CD4-positive, alpha-beta T cell treated with Interleukin-12 subunit alpha and Interleukin-12 subunit beta, for 1 hour (primary cell): ENCODE measurements at regions not wholly inside any gene's neighbourhood (a gene's known extent, or its start where the extent isn't known, plus 50 kb on each side); places are given as distances from the start of the nearest gene placed in this dataset.

Experiments used
- DNase-seq: peaks from one replicate; pipeline ENCODE4 v3.0.0-alpha.2; 2020

DNA sequence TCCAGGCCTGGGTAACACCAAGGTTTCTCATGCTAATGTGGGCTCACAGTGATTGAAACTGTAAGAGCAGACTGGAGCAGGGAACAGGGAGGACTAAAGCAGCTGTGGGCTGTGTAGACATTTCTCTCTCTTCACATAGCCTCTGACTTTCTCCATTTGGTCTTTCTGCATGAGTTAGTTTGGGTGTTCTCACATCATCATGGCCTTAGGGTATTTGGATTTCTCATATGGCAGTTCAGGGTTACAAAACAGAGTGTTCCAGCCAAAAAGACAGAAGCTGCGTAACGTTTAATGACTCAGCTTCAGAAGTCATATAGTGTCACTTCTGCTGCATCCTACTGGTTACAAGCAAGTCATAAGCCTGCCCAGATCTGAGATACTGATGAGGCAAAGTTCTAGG is 52.0 kb upstream of the OSBPL8 start:
- DNase-seq, result no peak

DNA sequence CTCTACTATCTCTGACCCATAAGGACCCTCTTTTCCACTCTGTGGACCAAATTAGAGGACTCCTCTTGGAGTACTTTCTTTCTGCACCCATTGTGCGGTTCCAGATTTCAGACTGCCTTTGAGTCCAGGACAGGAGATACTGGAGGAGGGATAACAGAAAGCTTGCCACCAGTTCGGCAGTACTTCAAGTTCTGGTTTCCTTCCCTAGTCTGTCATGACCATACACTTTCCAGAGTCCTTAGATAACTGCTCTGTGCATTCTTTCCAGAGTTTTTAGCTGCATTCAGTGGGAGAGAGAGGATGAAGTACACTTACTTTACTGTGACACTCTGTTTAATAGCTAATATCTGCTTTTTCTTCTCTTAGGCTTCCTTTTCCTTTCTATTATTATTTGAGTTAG is 54.8 kb upstream of the OSBPL8 start:
- no peak for DNase-seq

DNA sequence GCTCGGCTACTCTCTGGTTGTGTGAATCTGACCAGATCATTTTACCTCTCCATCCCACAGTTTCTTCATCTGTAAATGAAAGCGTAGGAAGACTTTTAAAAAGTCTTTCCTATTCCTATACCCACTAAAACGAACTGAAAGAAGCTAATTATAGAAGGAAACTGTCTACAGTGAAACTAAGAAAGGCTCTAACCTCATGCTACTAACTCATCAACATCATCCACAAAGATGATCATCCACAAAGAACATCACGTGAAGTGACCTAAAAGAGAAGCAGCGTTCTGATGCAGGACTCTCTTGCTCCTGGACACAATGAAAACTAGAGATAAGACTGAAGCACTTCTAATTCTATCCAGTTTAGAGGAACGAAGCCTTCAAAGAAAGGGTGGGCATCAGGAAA is 58.5 kb upstream of the OSBPL8 start:
- DNase-seq, result no peak

DNA sequence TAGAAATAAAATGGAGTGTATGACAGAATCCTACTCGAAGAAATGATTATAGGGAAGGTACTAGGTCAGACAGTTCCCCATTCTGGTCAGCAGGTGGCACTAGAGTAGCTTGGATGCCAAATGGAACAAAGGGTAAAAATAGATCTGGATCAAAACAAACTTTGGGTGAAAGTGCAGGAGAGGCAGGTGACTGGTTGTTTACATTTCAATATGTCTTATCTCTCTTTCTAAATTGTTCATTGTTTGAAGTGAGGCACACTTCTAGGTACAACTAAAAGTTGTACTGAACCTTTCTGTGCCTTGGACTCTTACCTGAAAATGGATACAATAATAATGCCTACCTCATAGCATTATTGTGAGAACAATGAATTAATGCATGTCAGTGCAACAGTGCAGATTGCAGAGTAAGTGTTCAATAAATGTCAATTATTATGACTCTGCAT is 62.0 kb upstream of the OSBPL8 start:
- peak; percentile 73 for DNase-seq

DNA sequence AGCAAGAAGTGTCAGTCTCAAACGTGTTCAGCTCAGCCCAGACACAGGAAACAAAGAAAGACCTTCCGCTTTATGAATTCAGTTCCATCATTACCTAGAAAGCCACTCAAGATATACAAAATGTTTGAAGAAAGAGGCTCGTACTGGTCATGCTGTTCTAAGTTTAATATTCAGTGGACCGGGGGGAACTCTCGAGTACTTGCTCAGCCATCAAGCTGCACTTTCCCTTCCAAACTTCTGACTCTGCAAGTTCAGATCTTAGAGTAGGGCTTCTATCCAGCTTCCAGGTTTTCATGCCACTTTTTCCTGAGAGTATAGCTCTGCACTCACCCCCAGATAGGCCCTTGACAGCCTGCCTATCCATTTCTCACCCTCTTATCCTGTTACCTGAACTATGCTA is 62.8 kb upstream of the OSBPL8 start:
- no peak for DNase-seq

DNA sequence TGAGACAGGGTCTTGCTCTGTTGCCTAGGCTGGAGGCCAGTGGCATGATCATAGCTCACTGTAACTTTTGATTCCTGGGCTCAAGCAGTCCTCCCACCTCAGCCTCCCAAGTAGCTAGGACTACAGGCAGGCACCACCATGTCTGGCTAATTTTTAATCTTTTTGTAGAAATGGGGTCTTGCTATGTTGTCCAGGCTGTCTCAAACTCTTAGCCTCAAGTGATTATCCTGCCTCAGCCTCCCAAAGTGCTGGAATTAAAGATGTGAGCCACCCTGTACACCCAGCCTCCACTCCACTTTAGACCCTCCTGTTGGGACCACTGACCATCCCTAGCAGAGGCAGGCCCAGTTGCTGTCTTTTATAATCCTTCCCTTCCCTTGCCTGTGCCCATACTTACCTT is 63.3 kb upstream of the OSBPL8 start:
- DNase-seq, result no peak

- DNase-seq, result no peak
Measured at GRCh38 chr12:76623931-76624330, 64.4 kb upstream of the OSBPL8 start.

GRCh38 chr12:76627346-76628135 is 68.0 kb upstream of the OSBPL8 start:
- DNase-seq, result no peak

DNA sequence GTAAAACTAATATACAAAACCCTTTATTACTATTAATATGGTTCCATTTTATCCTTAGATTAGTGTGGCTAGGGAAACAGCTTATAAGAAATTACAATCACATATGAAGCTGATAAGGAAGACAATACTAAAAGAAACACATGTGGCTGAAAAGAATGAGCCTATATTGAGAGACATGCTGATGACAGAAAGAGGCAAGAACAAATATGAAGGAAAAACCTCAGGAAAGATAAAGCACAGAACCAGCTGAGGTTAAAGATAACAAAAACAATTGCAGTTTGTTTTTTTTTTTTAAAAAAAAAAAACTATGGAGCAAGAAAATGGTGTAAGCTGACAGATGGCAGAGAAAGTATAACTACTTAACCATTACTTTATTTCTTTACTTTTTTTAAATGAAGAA is 69.2 kb upstream of the OSBPL8 start:
- no peak for DNase-seq

- DNase-seq, result no peak
Measured at GRCh38 chr12:76631741-76632140, 72.2 kb upstream of the OSBPL8 start.

- no peak for DNase-seq
Measured at GRCh38 chr12:76633415-76633814, 73.8 kb upstream of the OSBPL8 start.

DNA sequence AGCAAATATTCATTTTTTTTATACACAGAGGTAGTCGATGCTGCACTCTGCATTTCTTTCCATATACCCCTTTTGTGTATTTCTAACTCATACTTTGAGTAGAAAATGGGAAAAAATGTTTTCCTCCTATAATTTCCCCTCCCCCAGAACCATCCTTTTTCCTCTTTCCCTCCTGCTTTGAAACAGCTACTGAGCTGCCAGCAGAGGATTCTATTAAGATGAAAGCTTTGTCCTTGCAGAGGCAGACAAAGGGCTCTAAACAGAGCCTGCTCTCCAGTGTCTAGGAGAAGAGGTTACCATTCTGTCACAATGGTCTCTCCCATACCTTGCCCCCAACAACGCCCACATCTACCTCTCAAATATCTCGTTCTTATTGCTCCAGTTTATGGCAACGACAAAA is 74.6 kb upstream of the OSBPL8 start:
- no peak for DNase-seq

GRCh38 chr12:76636121-76636692 is 76.6 kb upstream of the OSBPL8 start:
- no peak for DNase-seq

DNA sequence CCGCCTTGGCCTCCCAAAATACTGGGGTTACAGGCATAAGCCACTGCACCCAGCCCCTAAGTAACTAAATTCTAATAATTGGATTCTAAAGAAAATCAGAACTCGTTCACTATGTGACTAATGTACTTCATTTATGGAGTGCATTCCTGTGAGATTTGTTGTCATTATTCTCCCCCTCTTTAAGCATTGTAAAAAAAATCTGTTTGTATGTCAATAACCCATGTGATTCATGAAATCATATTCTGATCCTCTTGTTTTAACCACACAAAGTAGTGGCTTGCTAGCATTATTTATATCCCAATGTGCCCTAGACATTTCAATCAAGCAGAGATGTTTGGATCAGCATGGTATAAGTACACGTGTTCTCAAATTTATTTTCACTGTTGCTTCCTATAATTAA is 78.2 kb upstream of the OSBPL8 start:
- DNase-seq, result no peak

DNA sequence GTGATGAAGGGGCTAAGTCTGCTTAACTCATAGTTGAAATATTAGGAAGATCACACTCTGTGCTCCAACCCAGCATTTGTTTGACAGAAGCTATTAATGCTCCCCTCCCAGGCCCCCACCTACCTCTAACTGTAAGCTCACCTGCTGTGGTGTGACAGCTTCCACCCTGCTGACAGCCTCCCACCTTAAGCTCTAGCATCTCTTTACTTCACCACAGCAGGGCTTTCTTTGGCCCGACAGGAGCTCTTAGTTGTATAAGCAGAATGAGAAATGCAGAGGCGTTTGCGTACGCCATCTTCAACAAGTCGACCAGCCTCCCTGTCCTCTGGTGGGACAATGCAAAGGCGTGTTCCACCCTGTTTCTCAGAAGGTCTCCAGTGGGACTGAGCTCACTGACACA is 80.1 kb upstream of the OSBPL8 start:
- DNase-seq, result no peak

DNA sequence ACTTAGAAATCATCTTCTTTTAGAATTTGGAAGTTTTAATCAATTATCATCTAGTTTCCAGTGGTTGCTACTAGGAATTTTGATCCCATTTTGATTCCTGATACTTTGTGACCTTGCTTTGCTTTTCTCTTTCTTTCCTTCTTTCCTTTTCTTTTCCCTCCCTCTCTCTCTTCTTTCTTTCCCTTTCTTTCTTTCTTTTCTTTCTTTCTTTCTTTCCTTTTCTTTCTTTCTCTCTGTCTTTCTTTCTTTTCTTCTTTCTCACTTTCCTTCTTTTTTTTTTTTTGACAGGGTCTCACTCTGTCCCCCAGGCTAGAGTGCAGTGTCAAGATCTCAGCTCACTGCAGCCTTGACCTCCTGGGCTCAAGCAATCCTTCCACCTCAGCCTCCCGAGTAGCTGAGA is 81.5 kb upstream of the OSBPL8 start:
- no peak for DNase-seq

- no peak for DNase-seq
Measured at GRCh38 chr12:76641961-76642360, 82.4 kb upstream of the OSBPL8 start.

DNA sequence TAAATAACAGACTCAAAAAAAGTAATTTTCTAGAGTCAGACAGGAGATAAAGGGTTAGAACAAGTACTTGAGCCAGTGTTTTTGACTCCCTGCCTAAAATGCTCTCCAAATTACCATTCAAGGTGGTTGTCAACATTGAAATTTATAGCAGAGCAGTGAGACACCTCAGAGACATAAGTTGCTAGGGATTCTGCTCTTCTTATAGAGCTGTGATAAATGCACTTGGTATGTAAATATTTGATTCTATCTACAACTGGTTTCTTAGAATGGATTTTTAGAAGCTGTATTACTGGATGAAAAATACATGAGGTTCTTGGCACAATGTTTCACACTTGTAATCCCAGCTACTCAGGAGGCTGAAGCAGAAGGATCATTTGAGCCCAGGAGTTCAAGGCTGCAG is 83.9 kb upstream of the OSBPL8 start:
- DNase-seq, result no peak

DNA sequence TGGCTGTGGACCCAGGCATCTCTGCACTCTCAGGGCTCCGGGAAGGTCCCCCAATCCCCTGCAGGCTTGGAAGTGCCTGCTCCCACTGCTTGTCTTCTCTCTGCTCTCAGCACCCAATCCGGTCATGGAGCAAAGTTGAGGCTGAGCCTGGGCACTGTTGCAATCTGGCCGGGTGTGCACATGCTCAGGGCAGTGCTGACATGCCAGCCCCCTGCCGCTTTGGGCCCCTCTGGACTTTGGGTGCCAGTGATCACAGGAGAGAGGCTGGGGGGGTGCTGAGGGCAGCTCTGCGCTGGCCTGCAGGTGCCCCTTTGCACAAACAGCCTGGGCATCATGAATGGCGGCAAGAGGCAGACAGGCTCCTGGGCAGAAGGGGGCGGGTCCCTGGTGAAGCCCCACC is 85.4 kb upstream of the OSBPL8 start:
- no peak for DNase-seq

GRCh38 chr12:76645934-76646333 is 86.4 kb upstream of the OSBPL8 start:
- no peak for DNase-seq

- no peak for DNase-seq
Measured at GRCh38 chr12:76646366-76646765, 86.8 kb upstream of the OSBPL8 start.

DNA sequence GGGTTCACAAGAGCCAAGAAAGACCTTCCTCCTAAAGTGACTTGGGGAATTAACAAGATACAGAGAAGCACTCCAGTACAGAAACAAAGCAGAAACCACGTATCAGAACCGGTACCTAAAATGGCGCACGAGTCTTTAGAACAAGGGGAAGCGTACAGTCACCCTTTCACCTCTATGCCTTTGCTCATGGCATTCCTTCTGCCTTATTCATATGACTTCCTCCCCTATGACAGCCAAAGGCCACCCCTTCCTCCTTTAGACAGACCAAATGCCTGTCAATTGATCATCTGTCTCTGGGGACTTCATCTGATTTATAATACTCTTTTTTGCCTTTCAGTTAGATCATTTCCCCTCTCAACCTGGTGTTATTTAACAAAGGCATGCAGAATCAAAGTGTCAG is 89.5 kb upstream of the OSBPL8 start:
- no peak for DNase-seq

DNA sequence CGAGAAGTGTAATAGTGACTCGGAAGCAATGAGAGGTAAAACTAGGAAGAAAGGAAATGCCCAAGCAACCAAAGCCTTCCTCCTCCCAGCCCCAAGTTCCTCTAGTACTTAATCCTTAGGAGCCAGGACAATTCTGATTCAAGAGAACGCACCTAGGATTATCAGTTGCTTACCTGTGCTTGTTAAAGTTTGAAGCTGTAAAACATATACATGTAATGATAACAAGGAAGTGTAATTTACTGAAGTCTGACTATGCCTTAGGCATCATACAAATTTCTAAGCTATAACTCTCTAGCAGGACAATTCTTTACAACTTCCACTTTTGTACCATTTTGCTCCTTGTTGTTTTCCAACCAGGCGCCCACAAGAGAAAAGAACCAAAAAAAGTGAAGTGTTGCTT is 92.8 kb upstream of the OSBPL8 start:
- DNase-seq, result no peak

DNA sequence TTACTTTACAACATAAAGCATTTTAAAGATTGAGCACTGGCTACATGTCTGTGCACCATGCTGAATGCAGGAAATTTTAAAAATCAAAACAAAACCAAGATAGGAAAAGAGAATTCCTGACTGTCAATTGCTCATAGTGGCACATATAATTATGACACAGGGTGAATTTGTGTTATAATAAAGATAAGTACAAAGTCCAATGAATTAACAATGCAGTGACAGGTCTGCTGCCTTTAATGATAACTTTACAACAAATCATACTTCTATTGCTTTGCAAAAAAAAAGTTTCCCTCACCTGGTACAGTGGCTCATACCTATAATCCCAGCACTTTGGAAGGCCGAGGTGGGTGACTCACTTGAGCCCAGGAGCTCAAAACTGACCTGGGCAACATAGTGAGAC is 93.8 kb upstream of the OSBPL8 start:
- DNase-seq, result no peak

GRCh38 chr12:76664731-76665130 is 99.2 kb upstream of the ZDHHC17 start:
- no peak for DNase-seq
